Thyroid gland (tissue), 4 donors: ENCODE measurements at regions not wholly inside any gene's neighbourhood (a gene's known extent, or its start where the extent isn't known, plus 50 kb on each side); places are given as distances from the start of the nearest gene placed in this dataset.

Experiments used
- CTCF ChIP-seq, 6 experiments: fragments of 200-600 bp in 3 of 6; fragments of 450-650 bp in 3 of 6; sonication (generic) in 3 of 6; IDR thresholded peaks; one replicate each; pipeline ENCODE4 v1.5.1; 2016 to 2019; ENCODE audit warnings: antibody characterized with exemption in 6 of 6, mild to moderate bottlenecking in 2 of 6, inconsistent platforms in 1 of 6, moderate library complexity in 1 of 6
- POLR2A ChIP-seq, 2 donors: fragments of 450-650 bp; IDR thresholded peaks; one replicate each; pipeline ENCODE4 v1.6.1; 2017; ENCODE audit warnings: antibody characterized with exemption in 2 of 2, mild to moderate bottlenecking in 2 of 2, moderate library complexity in 1 of 2

GRCh38 chr5:85293145-85293785 lies 908.6 kb upstream of the EDIL3 start:
- TF ChIP-seq CTCF (IDR thresholded peaks at IDR 0.05) (no peak), POLR2A (IDR thresholded peaks at IDR 0.05) (no peak)
